Bronchial epithelial cell (primary cell): ENCODE measurements at regions not wholly inside any gene's neighbourhood (a gene's known extent, or its start where the extent isn't known, plus 50 kb on each side); places are given as distances from the start of the nearest gene placed in this dataset.

ENCODE experiments used
- DNase-seq: peaks from one replicate; pipeline ENCODE4 v3.0.0-alpha.2; 2010; ENCODE audit warnings: low read depth
- FAIRE-seq: peaks from 2 replicates; lab custom pipeline; 2011; peaks lifted over from hg19 to GRCh38; lab: Jason Lieb, UNC
- H3K27me3 ChIP-seq: 2 replicates; pipeline ENCODE4 v1.5.1; 2011; ENCODE audit warnings: low read length; ENCODE audit not compliant: control insufficient read depth, insufficient read depth
- H3K36me3 ChIP-seq: 2 replicates; pipeline ENCODE4 v1.5.1; 2011; ENCODE audit warnings: low read length; ENCODE audit not compliant: control insufficient read depth, insufficient read depth
- H3K4me3 ChIP-seq: 2 replicates; pipeline ENCODE4 v1.5.1; 2011; ENCODE audit warnings: mild to moderate bottlenecking, low read depth, low read length, control low read depth
- CTCF ChIP-seq: IDR thresholded peaks from 2 replicates; pipeline ENCODE4 v1.5.1; 2011; ENCODE audit warnings: mild to moderate bottlenecking, moderate library complexity, low read length, control low read depth, inconsistent platforms; ENCODE audit not compliant: insufficient read depth, severe bottlenecking

DNA sequence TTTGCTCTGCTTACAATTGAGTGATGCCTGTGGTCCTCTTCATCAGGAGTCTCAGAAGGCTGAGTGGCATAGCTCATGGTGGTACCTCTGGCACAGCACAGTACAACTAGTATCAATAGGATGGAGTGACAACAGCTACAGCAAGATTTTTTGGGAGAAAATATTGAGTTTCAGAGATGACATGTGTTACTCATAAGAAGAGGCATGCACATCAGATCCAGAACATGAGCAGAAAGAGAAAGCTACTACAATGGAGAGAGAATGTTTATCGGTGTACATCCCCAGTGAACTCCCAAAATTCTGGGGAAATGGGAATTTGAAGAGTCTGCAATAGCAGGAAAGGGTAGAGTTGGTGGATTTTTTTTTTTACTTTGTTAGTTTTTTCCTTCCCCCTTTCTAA, 130.5 kb upstream of the MB21D2 start:
- H3K4me3 ChIP-seq: no peak overlapping the region
- H3K27me3 ChIP-seq: no peaks in the 10 kb centered on the region
- no peaks in the 10 kb centered on the region for H3K36me3 ChIP-seq
- DNase-seq (no peak), FAIRE-seq (no peak)
- TF ChIP-seq CTCF: no peak

DNA sequence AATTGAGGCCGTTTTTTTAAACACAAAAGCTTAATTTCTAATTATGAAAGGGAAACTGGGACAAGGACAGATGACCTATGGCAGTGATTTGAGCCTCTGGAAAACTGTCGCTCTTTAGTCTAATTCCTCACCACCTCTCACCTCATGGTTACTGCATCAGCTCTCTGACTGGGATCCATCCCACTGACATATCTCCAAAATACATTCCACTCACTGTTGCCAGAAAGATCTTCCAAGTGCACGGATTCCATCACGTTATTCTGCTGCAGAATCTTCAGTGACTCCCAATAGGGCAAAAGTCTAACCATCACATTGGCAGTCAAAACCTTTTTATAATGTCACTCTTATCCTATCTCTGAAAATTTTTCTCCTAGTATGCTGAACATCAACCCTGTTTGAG, 132.3 kb upstream of the MB21D2 start:
- FAIRE-seq (no peak), DNase-seq (no peak)
- H3K27me3 ChIP-seq: no peaks in the 10 kb centered on the region
- H3K4me3 ChIP-seq: no peak overlapping the region
- H3K36me3 ChIP-seq: no peaks in the 10 kb centered on the region
- TF ChIP-seq CTCF: no peak

DNA sequence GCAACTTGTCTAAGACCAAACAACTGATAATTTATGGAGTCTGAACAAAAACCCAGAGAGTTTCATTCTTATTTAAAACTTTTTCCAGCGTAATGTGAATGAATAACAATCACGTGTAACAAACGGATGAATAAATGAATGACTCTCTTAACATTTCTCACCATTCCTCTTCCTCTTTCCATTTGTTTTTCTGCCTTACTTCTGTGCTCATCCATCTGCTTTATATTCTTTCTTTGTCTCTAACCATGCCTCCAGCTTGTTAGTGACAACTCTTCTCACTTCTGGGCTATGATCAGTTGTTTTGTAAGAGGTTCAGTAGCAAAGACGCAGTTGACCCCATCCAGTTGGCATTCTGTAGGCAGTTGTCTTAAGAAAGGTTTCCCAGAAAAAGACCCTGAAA, 133.7 kb upstream of the MB21D2 start:
- TF ChIP-seq CTCF: no peak
- no peak for DNase-seq
- no peak for FAIRE-seq
- no peaks in the 10 kb centered on the region for H3K36me3 ChIP-seq
- H3K4me3 ChIP-seq: no peak overlapping the region
- H3K27me3 ChIP-seq: no peaks in the 10 kb centered on the region

- no peak for FAIRE-seq
Measured at GRCh38 chr3:193052354-193053045, 134.8 kb upstream of the MB21D2 start.

GRCh38 chr3:193053046-193053435, 135.4 kb upstream of the MB21D2 start:
- no peak for FAIRE-seq
- Histone ChIP-seq H3K27me3 (no peaks in the 10 kb centered on the region), H3K4me3 (no peak overlapping the region), H3K36me3 (no peaks in the 10 kb centered on the region)
- TF ChIP-seq CTCF: no peak
- no peak for DNase-seq

More at GRCh38 chr3:193052354-193053045, 134.8 kb upstream of the MB21D2 start:
- H3K4me3 ChIP-seq: no peak overlapping the region
- no peak for TF ChIP-seq CTCF
- H3K36me3 ChIP-seq: no peaks in the 10 kb centered on the region
- no peak for DNase-seq
- no peaks in the 10 kb centered on the region for H3K27me3 ChIP-seq

DNA sequence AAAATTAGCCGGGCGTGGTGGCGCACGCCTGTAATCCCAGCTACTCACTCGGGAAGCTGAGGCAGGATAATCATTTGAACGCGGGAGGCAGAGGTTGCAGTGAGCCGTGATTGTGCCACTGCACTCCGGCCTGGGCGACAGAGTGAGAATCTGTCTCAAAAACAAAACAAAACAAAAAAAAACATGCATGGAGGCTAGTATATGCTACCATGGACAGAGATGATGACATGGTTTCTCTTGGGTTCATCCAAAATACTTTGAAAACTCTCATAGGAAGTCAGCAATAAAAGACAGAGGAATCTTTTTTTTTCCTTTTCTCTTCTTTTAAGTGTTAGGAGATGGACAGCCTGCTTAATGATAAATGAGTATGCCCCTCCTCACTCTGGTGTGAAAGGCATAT, 137.7 kb upstream of the MB21D2 start:
- DNase-seq (no peak), FAIRE-seq (no peak)
- Histone ChIP-seq H3K36me3 (no peaks in the 10 kb centered on the region), H3K4me3 (no peak overlapping the region), H3K27me3 (no peaks in the 10 kb centered on the region)
- TF ChIP-seq CTCF: no peak
